Nephron (organoid): ENCODE measurements at regions not wholly inside any gene's neighbourhood (a gene's known extent, or its start where the extent isn't known, plus 50 kb on each side); places are given as distances from the start of the nearest gene placed in this dataset.

Experiments used
- H3K27ac Mint-ChIP-seq, 3 experiments: 2 replicates each; pipeline ENCODE4 v1.8.0; 2020; ENCODE audit warnings: mixed read lengths in 3 of 3, mild to moderate bottlenecking in 2 of 3, moderate library complexity in 1 of 3
- H3K27me3 Mint-ChIP-seq: 2 replicates; pipeline ENCODE4 v1.8.0; 2021; ENCODE audit warnings: low read depth, mild to moderate bottlenecking, moderate library complexity, mixed read lengths
- H3K36me3 Mint-ChIP-seq: 2 replicates; pipeline ENCODE4 v1.8.0; 2020; ENCODE audit warnings: low read depth, mixed read lengths
- H3K4me1 Mint-ChIP-seq: 2 replicates; pipeline ENCODE4 v1.8.0; 2020; ENCODE audit warnings: mixed read lengths
- H3K4me3 Mint-ChIP-seq, 3 experiments: 2 replicates each; pipeline ENCODE4 v1.8.0; 2020; ENCODE audit warnings: mild to moderate bottlenecking in 3 of 3, mixed read lengths in 3 of 3, moderate library complexity in 2 of 3
- H3K9me3 Mint-ChIP-seq: 2 replicates; pipeline ENCODE4 v1.8.0; 2020; ENCODE audit warnings: mixed read lengths
- TF ChIP-seq, protein P1 (sequence below), 3 experiments: fragments of 200-600 bp; sonication (generic); IDR thresholded peaks; one replicate each; pipeline ENCODE4 v1.5.0; 2021; ENCODE audit warnings: antibody characterized with exemption in 3 of 3; ENCODE audit not compliant: unreplicated experiment in 3 of 3

DNA sequence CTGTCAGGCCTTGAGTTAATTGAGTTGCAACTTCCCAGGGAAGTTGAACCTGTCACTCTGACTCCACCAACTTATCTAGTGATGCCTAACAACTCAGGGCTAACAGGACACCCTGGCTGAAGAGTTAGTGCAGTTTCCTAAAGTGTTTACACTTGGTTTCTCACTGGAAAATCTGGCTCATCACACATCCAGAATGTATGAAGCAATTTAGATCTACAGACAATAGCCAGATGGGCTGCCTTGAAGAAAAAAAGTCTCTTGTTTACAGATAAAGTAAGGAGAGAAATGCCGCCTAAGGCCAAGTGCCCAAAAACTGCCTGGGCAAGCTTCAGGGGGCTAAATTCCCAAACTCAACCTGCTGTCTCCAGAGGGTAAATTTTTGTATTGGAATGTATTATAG is 446.3 kb upstream of the NCAM2 start:
- Mint-ChIP-seq H3K27me3 (no peaks in the 10 kb centered on the region), H3K4me3 (no peak overlapping the region), H3K4me1 (no peaks in the 10 kb centered on the region)

DNA sequence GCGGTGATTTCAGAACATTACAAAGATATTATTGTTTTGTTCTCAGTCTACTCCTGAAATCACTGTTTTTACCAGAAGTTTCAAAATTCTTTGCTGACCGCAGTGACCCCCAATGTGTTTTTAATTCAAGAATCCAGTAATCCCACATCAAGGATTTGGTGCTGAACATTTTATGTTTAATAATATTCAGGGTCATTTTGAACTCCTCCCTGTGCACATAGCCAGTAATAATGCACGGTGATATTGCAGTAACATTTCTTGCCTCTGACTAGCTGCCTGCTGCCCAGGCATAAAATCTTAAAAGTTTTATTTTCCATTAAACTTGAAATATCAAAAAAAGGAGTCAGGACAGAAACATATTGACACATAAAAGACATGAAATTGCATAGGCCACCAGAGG is 443.4 kb upstream of the NCAM2 start:
- no peak overlapping the region for H3K27ac Mint-ChIP-seq
- TF ChIP-seq, protein P1, sequence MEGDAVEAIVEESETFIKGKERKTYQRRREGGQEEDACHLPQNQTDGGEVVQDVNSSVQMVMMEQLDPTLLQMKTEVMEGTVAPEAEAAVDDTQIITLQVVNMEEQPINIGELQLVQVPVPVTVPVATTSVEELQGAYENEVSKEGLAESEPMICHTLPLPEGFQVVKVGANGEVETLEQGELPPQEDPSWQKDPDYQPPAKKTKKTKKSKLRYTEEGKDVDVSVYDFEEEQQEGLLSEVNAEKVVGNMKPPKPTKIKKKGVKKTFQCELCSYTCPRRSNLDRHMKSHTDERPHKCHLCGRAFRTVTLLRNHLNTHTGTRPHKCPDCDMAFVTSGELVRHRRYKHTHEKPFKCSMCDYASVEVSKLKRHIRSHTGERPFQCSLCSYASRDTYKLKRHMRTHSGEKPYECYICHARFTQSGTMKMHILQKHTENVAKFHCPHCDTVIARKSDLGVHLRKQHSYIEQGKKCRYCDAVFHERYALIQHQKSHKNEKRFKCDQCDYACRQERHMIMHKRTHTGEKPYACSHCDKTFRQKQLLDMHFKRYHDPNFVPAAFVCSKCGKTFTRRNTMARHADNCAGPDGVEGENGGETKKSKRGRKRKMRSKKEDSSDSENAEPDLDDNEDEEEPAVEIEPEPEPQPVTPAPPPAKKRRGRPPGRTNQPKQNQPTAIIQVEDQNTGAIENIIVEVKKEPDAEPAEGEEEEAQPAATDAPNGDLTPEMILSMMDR (IDR thresholded peaks at IDR 0.05; ENCODE audit: unreplicated experiment in 3 of 3): no peak
- H3K36me3 Mint-ChIP-seq: no peaks in the 10 kb centered on the region
- no peaks in the 10 kb centered on the region for H3K4me1 Mint-ChIP-seq
- no peaks in the 10 kb centered on the region for H3K27me3 Mint-ChIP-seq
- no peak overlapping the region for H3K4me3 Mint-ChIP-seq
- no peaks in the 10 kb centered on the region for H3K9me3 Mint-ChIP-seq

More for the DNA sequence above, 446.3 kb upstream of the NCAM2 start:
- no peaks in the 10 kb centered on the region for H3K36me3 Mint-ChIP-seq
- no peak overlapping the region for H3K27ac Mint-ChIP-seq
- no peaks in the 10 kb centered on the region for H3K9me3 Mint-ChIP-seq
- TF ChIP-seq, protein P1 (IDR thresholded peaks at IDR 0.05; ENCODE audit: unreplicated experiment in 3 of 3): no peak

DNA sequence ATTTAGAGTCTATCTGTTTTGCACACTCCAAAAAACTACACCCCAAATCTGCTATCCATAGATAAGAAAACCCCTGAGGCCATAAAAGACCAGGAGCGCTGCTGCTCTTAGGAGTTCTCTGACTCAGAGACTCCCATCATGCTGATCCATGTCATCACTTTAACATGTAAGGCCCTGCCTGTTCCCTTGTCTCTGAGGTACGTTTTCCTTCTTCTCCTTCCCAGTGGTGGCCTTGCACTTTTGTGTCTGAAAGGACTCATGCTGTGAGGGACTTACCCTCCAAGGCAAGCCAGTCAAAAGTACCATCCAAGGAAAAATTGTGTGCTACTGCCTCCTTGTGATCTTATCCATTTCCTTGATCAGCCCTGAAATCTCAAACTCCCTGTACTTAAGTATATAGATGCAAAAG is 427.4 kb upstream of the NCAM2 start:
- H3K4me3 Mint-ChIP-seq: no peak overlapping the region
- H3K9me3 Mint-ChIP-seq: no peaks in the 10 kb centered on the region
- no peak overlapping the region for H3K27ac Mint-ChIP-seq
- no peaks in the 10 kb centered on the region for H3K27me3 Mint-ChIP-seq
- TF ChIP-seq, protein P1 (IDR thresholded peaks at IDR 0.05; ENCODE audit: unreplicated experiment in 3 of 3): no peak
- H3K36me3 Mint-ChIP-seq: no peaks in the 10 kb centered on the region
- H3K4me1 Mint-ChIP-seq: no peaks in the 10 kb centered on the region

DNA sequence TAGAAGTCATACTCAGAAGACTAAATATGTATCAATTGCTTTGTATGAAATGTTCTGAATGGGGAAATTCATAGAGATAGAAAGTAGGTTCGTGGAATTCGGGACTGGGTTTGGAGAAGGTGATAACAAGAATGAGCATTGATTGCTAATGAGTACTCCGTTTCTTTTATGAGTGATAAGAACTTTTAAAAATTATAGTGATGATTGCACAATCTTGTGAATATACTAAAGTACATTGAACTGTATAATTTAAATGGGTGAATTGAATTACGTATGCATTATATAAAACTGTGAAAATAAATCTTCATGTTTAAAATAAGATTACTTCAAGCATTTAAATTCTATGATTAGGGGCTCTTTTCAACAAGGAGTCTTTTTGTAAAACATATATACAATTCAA is 425.6 kb upstream of the NCAM2 start:
- TF ChIP-seq, protein P1 (IDR thresholded peaks at IDR 0.05; ENCODE audit: unreplicated experiment in 3 of 3): no peak
- Mint-ChIP-seq H3K27ac (no peak overlapping the region), H3K4me3 (no peak overlapping the region), H3K36me3 (no peaks in the 10 kb centered on the region), H3K9me3 (no peaks in the 10 kb centered on the region), H3K4me1 (no peaks in the 10 kb centered on the region), H3K27me3 (no peaks in the 10 kb centered on the region)

DNA sequence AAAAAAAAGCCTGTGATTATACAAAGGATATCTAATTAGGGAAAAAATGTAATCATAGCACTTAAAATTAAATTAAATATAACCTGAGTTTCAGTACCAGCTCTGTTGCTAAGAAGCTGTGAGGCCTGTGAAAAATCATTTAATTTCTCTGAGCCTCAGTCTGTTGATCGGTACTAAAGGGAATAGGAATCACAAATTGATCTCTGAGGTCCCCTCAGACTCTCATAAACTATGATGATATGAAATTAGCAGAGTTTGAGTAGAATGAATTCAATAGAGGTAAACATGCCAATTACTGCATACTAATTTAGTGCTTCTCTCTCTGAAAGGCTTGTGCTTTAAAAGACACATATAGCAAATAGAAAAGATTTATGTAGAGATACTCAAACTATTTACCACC is 416.8 kb upstream of the NCAM2 start:
- H3K4me3 Mint-ChIP-seq: no peak overlapping the region
- peaks cover 3% of the 10 kb centered on the region for H3K9me3 Mint-ChIP-seq
- no peaks in the 10 kb centered on the region for H3K36me3 Mint-ChIP-seq
- no peak overlapping the region for H3K27ac Mint-ChIP-seq
- TF ChIP-seq, protein P1 (IDR thresholded peaks at IDR 0.05; ENCODE audit: unreplicated experiment in 3 of 3): no peak
- H3K4me1 Mint-ChIP-seq: no peaks in the 10 kb centered on the region
- no peaks in the 10 kb centered on the region for H3K27me3 Mint-ChIP-seq

DNA sequence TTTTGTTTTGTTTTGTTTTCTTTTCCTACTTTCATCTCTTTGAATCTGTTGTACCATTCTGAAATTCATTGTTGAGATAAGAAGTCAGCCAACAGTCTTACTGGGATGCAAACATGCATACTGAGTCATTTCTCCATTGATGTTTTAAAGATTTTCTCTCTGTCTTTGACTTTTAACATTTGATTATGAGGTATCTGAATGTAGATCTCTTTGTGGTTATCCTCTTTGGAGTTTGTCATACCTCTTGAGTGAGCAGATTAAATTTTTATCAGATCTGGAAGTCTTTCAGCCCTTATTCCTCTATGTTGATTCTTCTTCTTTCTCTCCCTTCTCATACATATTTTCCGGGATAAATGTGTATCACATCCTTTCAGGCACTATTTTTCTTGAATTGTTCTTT is 406.9 kb upstream of the NCAM2 start:
- Mint-ChIP-seq H3K9me3 (peaks cover 2% of the 10 kb centered on the region), H3K27ac (no peak overlapping the region), H3K4me1 (no peaks in the 10 kb centered on the region), H3K4me3 (no peak overlapping the region), H3K36me3 (no peaks in the 10 kb centered on the region), H3K27me3 (no peaks in the 10 kb centered on the region)
- TF ChIP-seq, protein P1 (IDR thresholded peaks at IDR 0.05; ENCODE audit: unreplicated experiment in 3 of 3): no peak
